Heart left ventricle (tissue), 13 donors: ENCODE measurements at regions not wholly inside any gene's neighbourhood (a gene's known extent, or its start where the extent isn't known, plus 50 kb on each side); places are given as distances from the start of the nearest gene placed in this dataset.

Source experiments
- POLR2A ChIP-seq, 2 donors: fragments of 450-650 bp; IDR thresholded peaks; one replicate each; pipeline ENCODE4 v1.6.1; 2017; ENCODE audit warnings: antibody characterized with exemption in 2 of 2, mild to moderate bottlenecking in 2 of 2, moderate library complexity in 2 of 2
- TF ChIP-seq, protein P1 (sequence below), 12 donors: fragments of 200-600 bp; sonication (generic) in 4 of 12; IDR thresholded peaks; one replicate each; pipeline versions ENCODE4 v1.5.0 to v1.8.0; 2018 to 2022; ENCODE audit warnings: antibody characterized with exemption in 12 of 12, mild to moderate bottlenecking in 5 of 12
- donor health status: ischemic (EF 13 %, LVEDD 7.1; RV severe dilation, severe dysfunction).
- donor health status: DM: no; HTN: yes; CAD: no.
- donor health status: DM: no; HTN: no; CAD: no.
- donor health status: ischemic (EF 25% LVEDD 6.9; RV normal size, moderate dysfunction).
- donor health status: ischemic (EF 25% LVEDD 5.7; RV mildly dilated, moderate dysfunction).
- donor health status: ischemic (EF 35%, LVEDD 5.7; RV mildly dilated, moderate dysfunction).
- donor health status: nonischemic (EF 11% LVEDD 7.7; RV severe dilation, severe dysfunction).
- donor health status: DM: yes; HTN: yes; CAD: no.
- donor health status: PGD.
- donor health status: ischemic (EF 29% LVEDD 5.4; RV normal size, mild dysfunction).
- donor health status: nonischemic (EF 23%, LVEDD 6.1; RV moderate dilation, normal function).

DNA sequence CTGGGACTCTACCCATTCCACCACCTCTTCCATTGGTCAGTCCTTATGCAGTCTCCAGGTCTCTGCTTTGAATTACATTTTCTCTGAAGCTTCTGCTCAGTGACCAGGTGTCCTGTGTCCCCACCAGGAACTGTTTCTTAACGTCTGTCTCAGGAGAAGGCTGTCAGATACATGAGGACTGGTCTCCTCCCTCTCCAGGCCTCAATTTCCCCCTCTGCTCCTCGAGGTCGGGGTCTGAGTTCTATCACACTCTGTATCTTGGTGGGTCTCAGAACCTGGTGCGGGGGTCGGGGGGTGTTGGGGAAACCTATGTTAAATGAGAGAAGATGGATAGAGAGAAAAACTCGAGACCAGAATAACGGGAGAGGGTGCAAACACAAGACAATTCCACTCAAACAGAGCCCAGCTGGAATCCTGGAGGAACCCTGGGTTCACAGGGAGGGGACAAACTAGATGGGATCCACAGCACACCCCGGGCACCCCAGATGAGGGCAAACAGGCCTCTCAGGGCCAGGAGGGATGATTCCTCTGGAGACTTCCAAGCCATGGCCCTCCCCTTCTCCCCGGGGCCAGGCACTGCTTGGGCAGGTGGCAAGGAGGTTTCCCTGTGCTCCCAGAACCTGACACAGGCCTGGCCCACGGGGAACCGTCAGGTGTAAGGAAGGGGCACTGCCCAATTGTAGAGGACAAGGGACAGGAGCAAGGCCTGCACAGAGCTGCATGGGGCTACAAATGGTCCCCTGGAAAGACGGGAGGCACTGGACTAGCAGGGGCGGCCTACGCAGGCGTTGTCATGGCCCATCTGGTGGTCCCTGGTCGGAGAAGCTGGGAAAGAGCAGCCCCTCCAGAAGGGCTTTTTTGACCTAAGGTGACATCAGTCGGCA is 313.2 kb upstream of the DIO3 start:
- TF ChIP-seq, protein P1, sequence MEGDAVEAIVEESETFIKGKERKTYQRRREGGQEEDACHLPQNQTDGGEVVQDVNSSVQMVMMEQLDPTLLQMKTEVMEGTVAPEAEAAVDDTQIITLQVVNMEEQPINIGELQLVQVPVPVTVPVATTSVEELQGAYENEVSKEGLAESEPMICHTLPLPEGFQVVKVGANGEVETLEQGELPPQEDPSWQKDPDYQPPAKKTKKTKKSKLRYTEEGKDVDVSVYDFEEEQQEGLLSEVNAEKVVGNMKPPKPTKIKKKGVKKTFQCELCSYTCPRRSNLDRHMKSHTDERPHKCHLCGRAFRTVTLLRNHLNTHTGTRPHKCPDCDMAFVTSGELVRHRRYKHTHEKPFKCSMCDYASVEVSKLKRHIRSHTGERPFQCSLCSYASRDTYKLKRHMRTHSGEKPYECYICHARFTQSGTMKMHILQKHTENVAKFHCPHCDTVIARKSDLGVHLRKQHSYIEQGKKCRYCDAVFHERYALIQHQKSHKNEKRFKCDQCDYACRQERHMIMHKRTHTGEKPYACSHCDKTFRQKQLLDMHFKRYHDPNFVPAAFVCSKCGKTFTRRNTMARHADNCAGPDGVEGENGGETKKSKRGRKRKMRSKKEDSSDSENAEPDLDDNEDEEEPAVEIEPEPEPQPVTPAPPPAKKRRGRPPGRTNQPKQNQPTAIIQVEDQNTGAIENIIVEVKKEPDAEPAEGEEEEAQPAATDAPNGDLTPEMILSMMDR (IDR thresholded peaks at IDR 0.05), result no peak
- TF ChIP-seq POLR2A (IDR thresholded peaks at IDR 0.05), result no peak
